ENCODE measurements at regions not wholly inside any gene's neighbourhood (a gene's known extent, or its start where the extent isn't known, plus 50 kb on each side); places are given as distances from the start of the nearest gene placed in this dataset.

GRCh38 chr10:88100281-88100680 is 236.9 kb downstream of the PTEN start:
- TF ChIP-seq ETV6 (CRISPR knock-in tag; IDR thresholded peaks at IDR 0.05) (no peak), ELF4 (CRISPR knock-in tag; IDR thresholded peaks at IDR 0.05; ENCODE audit: low read depth) (no peak), CTCF (IDR thresholded peaks at IDR 0.05) (no peak), TEAD1 (CRISPR knock-in tag; IDR thresholded peaks at IDR 0.05) (no peak), MAX (CRISPR knock-in tag; IDR thresholded peaks at IDR 0.05) (no peak), MLX (CRISPR knock-in tag; IDR thresholded peaks at IDR 0.05) (no peak), E2F1 (CRISPR knock-in tag; IDR thresholded peaks at IDR 0.05) (no peak), ESRRA (CRISPR knock-in tag; IDR thresholded peaks at IDR 0.05; ENCODE audit: borderline replicate concordance) (no peak), ZNF232 (CRISPR knock-in tag; IDR thresholded peaks at IDR 0.05) (no peak), USF1 (CRISPR knock-in tag; IDR thresholded peaks at IDR 0.05) (no peak), JUN (CRISPR knock-in tag; IDR thresholded peaks at IDR 0.05) (no peak), OVOL2 (CRISPR knock-in tag; IDR thresholded peaks at IDR 0.05; ENCODE audit: borderline replicate concordance) (no peak), NR3C1 (CRISPR knock-in tag; conservative IDR thresholded peaks at IDR 0.05; ENCODE audit: low read depth) (no peak), SMAD3 (CRISPR knock-in tag; IDR thresholded peaks at IDR 0.05; ENCODE audit: borderline replicate concordance) (no peak)
